ENCODE measurements at regions not wholly inside any gene's neighbourhood (a gene's known extent, or its start where the extent isn't known, plus 50 kb on each side); places are given as distances from the start of the nearest gene placed in this dataset.

DNA sequence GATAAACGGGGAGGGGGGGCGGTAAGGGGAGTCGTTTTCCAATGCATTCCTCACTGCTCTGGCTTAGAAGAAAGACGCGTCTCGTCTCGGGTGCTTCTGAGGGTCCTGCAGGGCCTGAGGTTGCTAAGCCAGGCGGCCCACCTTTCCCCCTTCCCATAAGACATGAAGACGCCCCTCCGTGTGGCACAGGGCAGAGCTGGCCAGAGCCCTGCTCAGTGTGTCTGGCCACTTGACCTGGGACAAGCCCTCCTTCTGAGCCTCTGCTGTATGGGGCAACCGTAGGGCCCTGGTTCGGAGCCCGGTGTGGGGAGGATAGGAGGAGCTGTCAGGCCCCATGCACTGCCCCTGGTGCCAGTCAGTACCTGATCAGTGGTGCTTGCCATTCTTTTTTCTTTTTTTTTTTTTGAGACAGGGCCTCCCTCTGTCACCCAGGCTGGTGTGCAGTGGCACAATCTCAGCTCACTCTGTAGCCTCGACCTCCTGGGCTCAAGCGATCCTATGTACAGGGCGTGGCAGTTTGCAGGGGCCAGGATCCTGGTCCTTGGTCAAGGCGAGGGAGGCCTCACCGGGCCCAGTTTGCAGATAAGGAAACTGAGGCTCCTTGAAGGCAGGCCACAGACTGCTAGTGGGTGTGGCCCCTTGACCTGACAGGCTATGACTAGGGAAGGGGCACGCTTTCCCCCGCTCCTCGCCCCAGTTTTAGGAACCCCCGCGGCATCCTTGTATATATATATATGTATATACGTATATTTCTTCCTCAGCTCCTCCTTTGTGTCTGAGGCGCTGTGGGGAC lies 172.3 kb upstream of the IER5L start:
- TF ChIP-seq GATA3 (IDR thresholded peaks at IDR 0.05; ENCODE audit: low read depth, low read length) (no peak), GATA2 (IDR thresholded peaks at IDR 0.05; ENCODE audit: low read depth, low read length) (no peak)

DNA sequence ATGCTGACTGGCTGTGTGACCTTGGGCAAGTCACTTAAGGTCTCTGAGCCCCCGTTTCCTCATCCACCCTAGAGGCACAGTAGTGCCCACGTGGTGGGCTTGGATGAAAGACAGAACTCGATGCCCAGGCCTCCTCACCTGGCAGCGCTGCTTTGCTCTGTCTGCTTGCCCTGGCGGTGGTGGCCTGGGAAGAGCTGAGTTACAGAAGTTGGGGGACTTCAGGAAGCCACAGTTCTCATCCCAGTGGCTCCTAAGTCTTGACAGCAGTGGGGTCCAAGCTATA lies 171.5 kb upstream of the IER5L start:
- TF ChIP-seq GATA2 (IDR thresholded peaks at IDR 0.05; ENCODE audit: low read depth, low read length) = no peak
- TF ChIP-seq GATA3 (IDR thresholded peaks at IDR 0.05; ENCODE audit: low read depth, low read length) = no peak

GRCh38 chr9:129348890-129349664 lies 171.0 kb upstream of the IER5L start:
- TF ChIP-seq GATA2 (IDR thresholded peaks at IDR 0.05; ENCODE audit: low read depth, low read length) (no peak), GATA3 (IDR thresholded peaks at IDR 0.05; ENCODE audit: low read depth, low read length) (no peak)

DNA sequence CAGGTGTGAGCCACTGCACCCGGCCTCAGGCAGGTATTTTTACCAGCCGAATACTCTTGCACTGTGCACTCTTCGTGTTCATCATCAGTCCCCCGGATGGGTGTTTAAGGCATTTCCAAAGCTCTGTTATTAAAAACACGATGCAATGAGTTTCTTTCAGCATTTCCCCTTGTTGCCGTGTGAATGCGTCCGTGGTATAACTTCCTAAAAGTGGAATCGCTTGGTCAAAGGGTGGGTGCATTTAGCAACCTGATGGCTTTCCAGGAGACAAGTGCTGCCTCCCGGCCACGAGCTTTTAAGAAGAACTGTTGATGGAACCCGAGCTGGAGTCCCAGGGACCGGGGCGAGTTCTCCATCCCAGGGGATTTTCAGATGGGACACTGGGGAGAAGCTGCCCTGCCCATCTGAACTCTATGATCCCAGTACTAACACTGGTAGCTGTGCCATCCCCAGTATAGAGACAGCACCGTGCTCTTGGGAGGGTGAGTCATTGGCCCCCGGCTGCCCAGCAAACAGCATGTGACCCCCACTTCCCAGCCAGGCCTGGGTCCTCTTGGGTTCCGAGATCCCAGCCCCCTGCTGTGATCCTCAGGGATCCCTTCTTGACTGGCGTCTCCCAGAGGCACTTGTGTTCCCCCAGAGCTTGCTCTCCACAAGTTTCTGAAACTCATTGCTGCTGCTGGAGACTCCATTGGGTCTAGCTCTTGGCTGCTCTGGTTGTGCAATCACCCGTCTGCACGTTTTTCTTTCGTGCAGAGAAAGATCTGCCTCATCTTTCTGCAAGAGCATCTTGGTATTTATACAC lies 169.5 kb upstream of the IER5L start:
- no peak for TF ChIP-seq GATA3 (IDR thresholded peaks at IDR 0.05; ENCODE audit: low read depth, low read length)
- no peak for TF ChIP-seq GATA2 (IDR thresholded peaks at IDR 0.05; ENCODE audit: low read depth, low read length)

DNA sequence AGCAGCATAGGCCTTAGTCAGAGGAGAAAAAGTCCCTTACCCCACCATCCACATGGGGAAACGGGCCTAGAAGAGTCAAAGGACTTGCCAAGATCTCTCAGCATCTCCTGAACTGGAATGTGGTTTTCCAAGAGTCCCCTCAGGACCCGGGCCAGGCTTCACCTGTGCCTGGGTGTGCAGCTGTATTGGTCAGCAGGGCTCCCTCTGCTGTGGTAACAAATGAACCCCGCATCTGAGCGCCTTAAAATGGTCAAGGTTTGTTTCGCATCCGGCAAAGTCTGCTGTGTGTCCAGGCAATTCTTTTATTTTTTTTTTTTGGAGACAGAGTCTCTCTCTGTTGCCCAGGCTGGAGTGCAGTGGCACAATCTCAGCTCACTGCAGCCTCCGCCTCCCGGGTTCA lies 168.0 kb upstream of the IER5L start:
- TF ChIP-seq GATA3 (IDR thresholded peaks at IDR 0.05; ENCODE audit: low read depth, low read length) (no peak), GATA2 (IDR thresholded peaks at IDR 0.05; ENCODE audit: low read depth, low read length) (no peak)

DNA sequence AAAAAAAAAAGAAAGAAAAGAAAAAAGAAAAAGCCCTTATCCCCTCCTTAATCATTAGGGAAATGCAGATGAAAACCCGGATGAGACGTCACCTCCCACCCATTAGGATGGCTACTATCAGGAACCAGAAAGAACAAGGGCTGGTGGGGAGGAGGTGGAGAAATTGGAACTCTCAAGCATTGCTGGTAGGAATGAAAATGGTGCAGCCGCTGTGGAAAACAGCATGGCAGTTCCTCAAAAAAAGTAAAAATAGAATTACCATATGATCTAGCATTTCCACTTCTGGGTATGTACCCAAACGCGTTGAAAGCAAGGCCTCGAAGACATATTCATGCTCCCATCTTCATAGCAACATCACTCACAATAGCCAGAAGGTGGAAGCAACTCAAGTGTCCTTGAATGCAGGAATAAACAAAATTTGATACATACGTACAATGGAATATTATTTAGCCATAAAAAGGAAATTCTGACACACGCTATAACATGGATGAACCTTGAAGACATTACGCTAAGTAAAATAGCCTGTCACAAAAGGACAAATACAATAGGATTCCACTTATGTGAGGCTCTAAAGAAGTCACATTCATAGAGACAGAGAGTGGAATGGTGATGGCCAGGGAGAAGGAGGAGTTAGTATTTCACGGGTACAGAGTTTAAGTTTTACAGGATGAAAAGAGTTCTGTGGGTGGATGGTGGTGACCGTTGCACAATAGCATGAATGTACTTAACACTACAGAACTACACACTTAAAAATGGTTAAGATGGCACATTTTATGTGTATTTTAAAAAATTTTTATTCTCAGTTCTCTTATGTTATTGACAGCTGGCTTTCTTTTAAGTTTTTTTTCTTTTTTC lies 166.8 kb upstream of the IER5L start:
- TF ChIP-seq GATA3 (IDR thresholded peaks at IDR 0.05; ENCODE audit: low read depth, low read length) (no peak), GATA2 (IDR thresholded peaks at IDR 0.05; ENCODE audit: low read depth, low read length) (no peak)

- no peak for TF ChIP-seq GATA3 (IDR thresholded peaks at IDR 0.05; ENCODE audit: low read depth, low read length)
- no peak for TF ChIP-seq GATA2 (IDR thresholded peaks at IDR 0.05; ENCODE audit: low read depth, low read length)
Observed at GRCh38 chr9:129343424-129344375, 165.6 kb upstream of the IER5L start.

GRCh38 chr9:129342591-129343423 lies 164.7 kb upstream of the IER5L start:
- TF ChIP-seq GATA2 (IDR thresholded peaks at IDR 0.05; ENCODE audit: low read depth, low read length) = no peak
- no peak for TF ChIP-seq GATA3 (IDR thresholded peaks at IDR 0.05; ENCODE audit: low read depth, low read length)

- TF ChIP-seq GATA2 (IDR thresholded peaks at IDR 0.05; ENCODE audit: low read depth, low read length) (no peak), GATA3 (IDR thresholded peaks at IDR 0.05; ENCODE audit: low read depth, low read length) (no peak)
Observed at GRCh38 chr9:129341987-129342348, 163.9 kb upstream of the IER5L start.

DNA sequence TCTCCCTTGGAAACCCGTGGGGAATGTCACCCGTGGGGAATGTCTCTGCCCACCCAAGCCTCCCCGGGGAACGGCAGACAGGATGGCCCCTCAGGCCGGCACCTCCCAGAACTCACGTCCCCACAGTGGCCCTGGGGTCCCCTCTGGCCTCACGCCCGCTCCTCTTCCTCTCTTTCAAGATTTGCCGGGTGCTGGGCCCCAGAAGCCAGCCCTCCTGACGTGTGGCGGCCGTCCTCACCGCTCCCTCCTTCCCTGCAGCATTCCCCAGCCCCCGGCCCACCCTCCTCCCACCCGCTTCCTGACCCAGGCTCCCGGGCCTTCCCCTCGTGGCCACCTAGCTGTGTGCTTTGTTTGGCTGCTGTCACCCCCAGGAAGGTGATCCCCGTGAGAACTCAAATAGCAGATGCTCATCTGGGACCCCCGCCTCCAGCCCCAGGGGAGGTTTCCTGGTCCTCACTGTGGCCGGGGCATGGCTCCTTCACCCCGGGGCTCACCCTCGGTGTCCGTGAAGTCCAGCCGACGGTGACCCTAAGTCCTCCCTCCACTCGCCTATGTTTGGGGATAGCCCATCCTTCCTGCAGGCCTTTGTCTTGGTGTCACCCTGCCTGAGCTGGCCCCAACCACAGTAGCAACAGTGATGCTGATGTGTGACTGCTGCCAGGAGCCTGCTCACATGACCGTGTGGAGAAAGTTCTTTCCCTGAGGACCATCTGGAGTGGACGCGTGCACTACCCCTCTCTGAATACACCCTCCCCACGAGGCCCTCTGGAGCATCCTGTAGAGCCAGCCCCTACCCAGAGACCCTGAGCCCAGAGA lies 163.3 kb upstream of the IER5L start:
- TF ChIP-seq GATA3 (IDR thresholded peaks at IDR 0.05; ENCODE audit: low read depth, low read length) (no peak), GATA2 (IDR thresholded peaks at IDR 0.05; ENCODE audit: low read depth, low read length) (no peak)

Data from SH-SY5Y (cell line).